H1 (cell line): ENCODE measurements at regions not wholly inside any gene's neighbourhood (a gene's known extent, or its start where the extent isn't known, plus 50 kb on each side); places are given as distances from the start of the nearest gene placed in this dataset.

Experiments used
- CTCF ChIA-PET: fragments of 300-600 bp; sonication (Branson Sonifier 250); formaldehyde crosslinking; loops from one replicate; lab custom pipeline; 2021; ENCODE audit not compliant: partially characterized antibody; lab: Charles Lee
- POLR2A ChIA-PET: fragments of 300-600 bp; sonication (Branson Sonifier 250); formaldehyde crosslinking; loops from one replicate; lab custom pipeline; 2021; ENCODE audit warnings: inconsistent platforms; ENCODE audit not compliant: partially characterized antibody; lab: Charles Lee
- DNase-seq, 2 experiments: peaks; one replicate each; pipeline versions ENCODE4 v3.0.0 to v3.0.0-alpha.2; 2010 to 2022; ENCODE audit warnings: low spot score in 2 of 2, low read depth in 1 of 2, mixed read lengths in 1 of 2
- FAIRE-seq: peaks from 2 replicates; lab custom pipeline; 2011; peaks lifted over from hg19 to GRCh38; lab: Jason Lieb, UNC
- H2AFZ ChIP-seq: 2 replicates; pipeline ENCODE4 v1.8.1; 2012; ENCODE audit warnings: low read length, inconsistent platforms
- H2AK5ac ChIP-seq: 2 replicates; pipeline ENCODE4 v1.6.1; 2013; ENCODE audit warnings: low read depth, low read length
- H2BK120ac ChIP-seq: replicated peaks from 2 replicates; pipeline ENCODE3; 2013; ENCODE audit warnings: low read depth, low read length, inconsistent platforms
- H2BK12ac ChIP-seq: 2 replicates; pipeline ENCODE4 v1.6.1; 2013; ENCODE audit warnings: low read depth, low read length
- H2BK15ac ChIP-seq: 2 replicates; pipeline ENCODE4 v1.6.1; 2013; ENCODE audit warnings: low read length
- H2BK20ac ChIP-seq: 2 replicates; pipeline ENCODE4 v1.6.1; 2013; ENCODE audit warnings: low read length
- H2BK5ac ChIP-seq: 2 replicates; pipeline ENCODE4 v1.6.1; 2013; ENCODE audit warnings: low read depth, low read length
- H3K14ac ChIP-seq: 2 replicates; pipeline ENCODE4 v1.6.1; 2013; ENCODE audit warnings: inconsistent platforms; ENCODE audit not compliant: insufficient read length
- H3K18ac ChIP-seq: 2 replicates; pipeline ENCODE4 v1.6.1; 2013; ENCODE audit warnings: low read length; ENCODE audit errors: extremely low read depth
- H3K23ac ChIP-seq: 2 replicates; pipeline ENCODE4 v1.6.1; 2013; ENCODE audit warnings: inconsistent platforms; ENCODE audit not compliant: insufficient read length
- H3K23me2 ChIP-seq: 2 replicates; pipeline ENCODE4 v1.6.1; 2013; ENCODE audit warnings: low read depth, low read length
- H3K27ac ChIP-seq: 2 replicates; pipeline ENCODE4 v1.6.1; 2011; ENCODE audit warnings: low read depth, low read length, inconsistent platforms
- H3K27me3 ChIP-seq, 4 experiments: replicated peaks in 1 of 4; 1 replicate in 1 of 4; 2 replicates in 3 of 4; pipeline versions ENCODE4 v1.6.1 to v1.8.1; 2011 to 2013; ENCODE audit warnings: low read length in 3 of 4, mild to moderate bottlenecking in 3 of 4, inconsistent platforms in 2 of 4, mixed read lengths in 2 of 4, moderate library complexity in 1 of 4; ENCODE audit not compliant: control insufficient read depth in 3 of 4, insufficient read depth in 3 of 4; ENCODE audit errors: extremely low read depth in 1 of 4
- H3K36me3 ChIP-seq, 4 experiments: 2 replicates each; pipeline versions ENCODE4 v1.6.1 to v1.8.1; 2011 to 2013; ENCODE audit warnings: mild to moderate bottlenecking in 4 of 4, low read length in 3 of 4, moderate library complexity in 2 of 4, control low read depth in 1 of 4, inconsistent platforms in 1 of 4; ENCODE audit not compliant: insufficient read depth in 4 of 4, control insufficient read depth in 2 of 4
- H3K4ac ChIP-seq: replicated peaks from 2 replicates; pipeline ENCODE3; 2013; ENCODE audit warnings: low read length, low read depth, mixed read lengths, inconsistent platforms; ENCODE audit not compliant: insufficient read length
- H3K4me1 ChIP-seq, 4 experiments: replicated peaks in 1 of 4; 1 replicate in 1 of 4; 2 replicates in 3 of 4; pipeline versions ENCODE4 v1.6.1 to v1.8.1; 2011 to 2013; ENCODE audit warnings: low read length in 3 of 4, inconsistent platforms in 2 of 4, mixed read lengths in 1 of 4; ENCODE audit not compliant: insufficient read depth in 4 of 4, control insufficient read depth in 3 of 4
- H3K4me2 ChIP-seq, 2 experiments: 2 replicates each; pipeline versions ENCODE4 v1.6.1 to v1.8.1; 2011 to 2013; ENCODE audit warnings: low read depth in 2 of 2, low read length in 2 of 2, control low read depth in 1 of 2, inconsistent platforms in 1 of 2, mild to moderate bottlenecking in 1 of 2; ENCODE audit not compliant: insufficient read depth in 1 of 2
- H3K4me3 ChIP-seq, 4 experiments: fragments of 200-600, 300-600 bp in 1 of 4; sonication (generic), shearing (Covaris generic), sonication (Bioruptor Twin) in 1 of 4; 2 replicates each; pipeline versions ENCODE4 v1.5.1 to v1.8.1; 2011 to 2016; ENCODE audit warnings: low read length in 4 of 4, low read depth in 3 of 4, control low read depth in 2 of 4, inconsistent platforms in 2 of 4, mild to moderate bottlenecking in 2 of 4, mixed read lengths in 1 of 4, moderate library complexity in 1 of 4; ENCODE audit not compliant: insufficient read depth in 2 of 4; ENCODE audit errors: extremely low read depth in 1 of 4
- H3K56ac ChIP-seq: replicated peaks from 2 replicates; pipeline ENCODE3; 2013; ENCODE audit warnings: low read depth, mild to moderate bottlenecking, mixed read lengths, low read length, inconsistent platforms; ENCODE audit not compliant: insufficient read length
- H3K79me1 ChIP-seq: 2 replicates; pipeline ENCODE4 v1.6.1; 2013; ENCODE audit warnings: low read depth, low read length, control low read depth
- H3K79me2 ChIP-seq, 2 experiments: 2 replicates each; pipeline versions ENCODE4 v1.6.1 to v1.8.1; 2012 to 2013; ENCODE audit warnings: low read length in 2 of 2, mild to moderate bottlenecking in 2 of 2, inconsistent platforms in 1 of 2; ENCODE audit not compliant: insufficient read depth in 2 of 2, control insufficient read depth in 1 of 2
- H3K9ac ChIP-seq, 4 experiments: replicated peaks in 1 of 4; 1 replicate in 1 of 4; 2 replicates in 3 of 4; pipeline versions ENCODE4 v1.6.1 to v1.8.1; 2011 to 2013; ENCODE audit warnings: low read depth in 3 of 4, low read length in 3 of 4, control low read depth in 2 of 4, mild to moderate bottlenecking in 2 of 4, moderate library complexity in 2 of 4, inconsistent platforms in 1 of 4; ENCODE audit errors: extremely low read depth in 1 of 4
- H3K9me3 ChIP-seq, 2 experiments: 2 replicates each; pipeline versions ENCODE4 v1.6.1 to v1.8.1; 2012 to 2013; ENCODE audit warnings: mild to moderate bottlenecking in 2 of 2, moderate library complexity in 2 of 2, control low read depth in 1 of 2, inconsistent platforms in 1 of 2, low read depth in 1 of 2, low read length in 1 of 2, mixed read lengths in 1 of 2; ENCODE audit not compliant: insufficient read depth in 2 of 2
- H4K20me1 ChIP-seq, 2 experiments: replicated peaks in 1 of 2; 2 replicates each; pipeline versions ENCODE3 to v1.8.1; 2011 to 2013; ENCODE audit warnings: inconsistent platforms in 2 of 2, low read length in 2 of 2, mild to moderate bottlenecking in 1 of 2; ENCODE audit not compliant: insufficient read depth in 2 of 2, control insufficient read depth in 1 of 2
- H4K5ac ChIP-seq: 2 replicates; pipeline ENCODE4 v1.6.1; 2013; ENCODE audit warnings: low read length, low read depth, mixed read lengths, inconsistent platforms; ENCODE audit not compliant: insufficient read length
- H4K8ac ChIP-seq: 2 replicates; pipeline ENCODE4 v1.8.0; 2013; ENCODE audit warnings: mild to moderate bottlenecking, moderate library complexity, low read length, inconsistent platforms; ENCODE audit not compliant: insufficient read depth; ENCODE audit errors: extremely low read depth
- H4K91ac ChIP-seq: replicated peaks from 2 replicates; pipeline ENCODE3; 2013; ENCODE audit warnings: low read length, mixed read lengths, inconsistent platforms; ENCODE audit not compliant: insufficient read length
- BACH1 ChIP-seq: IDR thresholded peaks from 2 replicates; pipeline ENCODE4 v1.6.1; 2012; ENCODE audit warnings: low read length, improper control_type of control experiment
- GABPA ChIP-seq: IDR thresholded peaks from 2 replicates; pipeline ENCODE4 v1.6.1; 2011; ENCODE audit warnings: mild to moderate bottlenecking, low read length, moderate library complexity, borderline replicate concordance; ENCODE audit not compliant: insufficient read depth
- JUND ChIP-seq: IDR thresholded peaks from 2 replicates; pipeline ENCODE4 v1.6.1; 2011; ENCODE audit warnings: mild to moderate bottlenecking, improper control_type of control experiment, low read length
- MAFK ChIP-seq: IDR thresholded peaks from 2 replicates; pipeline ENCODE4 v1.6.1; 2012; ENCODE audit warnings: low read depth, mild to moderate bottlenecking, improper control_type of control experiment, low read length
- MAX ChIP-seq: IDR thresholded peaks from 2 replicates; pipeline ENCODE4 v1.6.1; 2012; ENCODE audit warnings: inconsistent platforms
- POLR2A ChIP-seq, 2 experiments: IDR thresholded peaks; 1 replicate in 1 of 2; 2 replicates in 1 of 2; pipeline ENCODE4 v1.6.1; 2011; ENCODE audit warnings: low read depth in 2 of 2, low read length in 2 of 2, mild to moderate bottlenecking in 2 of 2; ENCODE audit errors: control extremely low read depth in 1 of 2
- SP2 ChIP-seq: IDR thresholded peaks from 2 replicates; pipeline ENCODE4 v1.6.1; 2012; ENCODE audit warnings: mild to moderate bottlenecking, low read length, inconsistent platforms
- SP4 ChIP-seq: IDR thresholded peaks from 2 replicates; pipeline ENCODE4 v1.6.1; 2012; ENCODE audit warnings: low read length, inconsistent platforms
- SRF ChIP-seq: IDR thresholded peaks from 2 replicates; pipeline ENCODE4 v1.6.1; 2011; ENCODE audit warnings: mild to moderate bottlenecking, low read depth, low read length, moderate library complexity
- SUZ12 ChIP-seq: fragments of 200-600 bp; sonication (generic); IDR thresholded peaks from 2 replicates; pipeline ENCODE4 v1.6.1; 2012; ENCODE audit warnings: mild to moderate bottlenecking, inconsistent platforms, low read length, moderate library complexity, mixed read lengths
- ZNF274 ChIP-seq: IDR thresholded peaks from 2 replicates; pipeline ENCODE4 v1.7.0; 2012; ENCODE audit warnings: low read length, borderline replicate concordance; ENCODE audit errors: extremely low read depth
- TF ChIP-seq, protein P1 (sequence below): IDR thresholded peaks from 2 replicates; pipeline ENCODE4 v1.6.1; 2012; ENCODE audit warnings: low read length, inconsistent platforms

- H3K4ac ChIP-seq, result no peak overlapping the region
- TF ChIP-seq SP4, result no peak
- TF ChIP-seq SP2, result no peak
- TF ChIP-seq MAX, result no peak
- TF ChIP-seq, protein P1, sequence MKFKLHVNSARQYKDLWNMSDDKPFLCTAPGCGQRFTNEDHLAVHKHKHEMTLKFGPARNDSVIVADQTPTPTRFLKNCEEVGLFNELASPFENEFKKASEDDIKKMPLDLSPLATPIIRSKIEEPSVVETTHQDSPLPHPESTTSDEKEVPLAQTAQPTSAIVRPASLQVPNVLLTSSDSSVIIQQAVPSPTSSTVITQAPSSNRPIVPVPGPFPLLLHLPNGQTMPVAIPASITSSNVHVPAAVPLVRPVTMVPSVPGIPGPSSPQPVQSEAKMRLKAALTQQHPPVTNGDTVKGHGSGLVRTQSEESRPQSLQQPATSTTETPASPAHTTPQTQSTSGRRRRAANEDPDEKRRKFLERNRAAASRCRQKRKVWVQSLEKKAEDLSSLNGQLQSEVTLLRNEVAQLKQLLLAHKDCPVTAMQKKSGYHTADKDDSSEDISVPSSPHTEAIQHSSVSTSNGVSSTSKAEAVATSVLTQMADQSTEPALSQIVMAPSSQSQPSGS, result no peak
- no peak for TF ChIP-seq SUZ12
- TF ChIP-seq GABPA, result no peak
- no peak for TF ChIP-seq BACH1
- no peak for TF ChIP-seq POLR2A (IDR thresholded peaks at IDR 0.05; ENCODE audit: control extremely low read depth in 1 of 2, low read depth in 2 of 2, low read length in 2 of 2)
- no peak for TF ChIP-seq ZNF274
- no peak for TF ChIP-seq JUND
- TF ChIP-seq MAFK, result no peak
- no peak for TF ChIP-seq SRF
- H4K5ac ChIP-seq, result no peak overlapping the region
- no peak overlapping the region for H3K14ac ChIP-seq
- H3K27ac ChIP-seq, result no peak overlapping the region
- H3K4me3 ChIP-seq, result no peak overlapping the region
- H3K79me1 ChIP-seq, result no peaks in the 10 kb centered on the region
- H2AFZ ChIP-seq, result no peak overlapping the region
- no peaks in the 10 kb centered on the region for H3K9me3 ChIP-seq
- POLR2A ChIA-PET, result no interaction called here
- no peak overlapping the region for H3K18ac ChIP-seq
- no peaks in the 10 kb centered on the region for H3K79me2 ChIP-seq
- H4K20me1 ChIP-seq, result no peaks in the 10 kb centered on the region
- no peak overlapping the region for H3K56ac ChIP-seq
- no peaks in the 10 kb centered on the region for H3K4me1 ChIP-seq
- DNase-seq, result no peak
- no peak overlapping the region for H2AK5ac ChIP-seq
- H2BK12ac ChIP-seq, result no peak overlapping the region
- no peak overlapping the region for H2BK5ac ChIP-seq
- CTCF ChIA-PET, result interaction anchor here (1.5 kb wide), 1 partner anchor 10 kb away, joined by 5 read pairs; no protein-coding TSS in a partner anchor
- no peak overlapping the region for H3K4me2 ChIP-seq
- H3K23ac ChIP-seq, result no peak overlapping the region
- H2BK20ac ChIP-seq, result no peak overlapping the region
- H3K23me2 ChIP-seq, result no peaks in the 10 kb centered on the region
- H3K27me3 ChIP-seq, result no peaks in the 10 kb centered on the region
- no peak overlapping the region for H2BK120ac ChIP-seq
- no peak overlapping the region for H3K9ac ChIP-seq
- H2BK15ac ChIP-seq, result no peak overlapping the region
- no peaks in the 10 kb centered on the region for H3K36me3 ChIP-seq
- no peak overlapping the region for H4K91ac ChIP-seq
- FAIRE-seq, result no peak
- no peak overlapping the region for H4K8ac ChIP-seq
These were observed 391.9 kb downstream of the GPATCH2 start for GRCh38 chr1:217238945-217239344.
